ENCODE measurements at regions not wholly inside any gene's neighbourhood (a gene's known extent, or its start where the extent isn't known, plus 50 kb on each side); places are given as distances from the start of the nearest gene placed in this dataset.

DNA sequence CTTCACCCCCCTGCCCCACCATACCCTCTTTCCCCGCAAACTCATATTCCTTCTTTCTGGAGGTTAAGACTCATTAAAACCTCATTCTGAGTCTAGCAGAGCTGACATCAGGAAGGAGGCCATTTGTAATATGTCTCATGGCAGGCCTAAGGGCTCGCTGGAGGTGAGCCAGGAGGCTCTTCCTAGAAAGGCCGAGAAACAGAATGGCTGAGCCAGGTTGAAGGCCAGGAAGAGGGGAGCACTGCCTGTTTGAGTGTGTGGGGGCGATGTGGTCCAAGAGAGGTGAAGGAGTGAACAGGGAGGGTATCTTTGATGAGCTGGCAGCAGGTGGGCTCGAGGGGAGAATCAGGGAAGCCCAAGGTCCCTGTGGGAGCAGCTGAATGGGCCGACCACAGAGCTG is 317.3 kb downstream of the TLE3 start:
- no peak for DNase-seq

DNA sequence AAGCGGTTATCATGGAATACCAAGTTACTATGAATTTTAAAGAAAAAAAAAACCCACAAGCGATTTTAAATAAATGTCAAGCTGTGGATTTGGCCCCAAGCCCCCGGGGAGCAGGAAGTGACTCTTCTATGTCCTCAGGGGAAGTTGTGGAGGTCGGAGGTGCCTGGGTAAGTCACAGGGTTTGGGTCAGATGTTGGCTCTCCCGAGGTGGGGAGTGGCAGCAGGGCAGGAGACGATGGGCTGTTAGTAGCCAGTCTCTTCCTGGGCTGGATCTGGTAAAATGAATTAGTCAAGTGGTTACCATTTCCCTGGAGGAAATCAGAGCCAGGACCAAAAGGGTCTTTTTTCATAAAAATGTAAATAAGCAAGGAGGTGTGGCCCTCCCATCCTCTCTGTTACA is 316.7 kb downstream of the TLE3 start:
- no peak for DNase-seq

DNA sequence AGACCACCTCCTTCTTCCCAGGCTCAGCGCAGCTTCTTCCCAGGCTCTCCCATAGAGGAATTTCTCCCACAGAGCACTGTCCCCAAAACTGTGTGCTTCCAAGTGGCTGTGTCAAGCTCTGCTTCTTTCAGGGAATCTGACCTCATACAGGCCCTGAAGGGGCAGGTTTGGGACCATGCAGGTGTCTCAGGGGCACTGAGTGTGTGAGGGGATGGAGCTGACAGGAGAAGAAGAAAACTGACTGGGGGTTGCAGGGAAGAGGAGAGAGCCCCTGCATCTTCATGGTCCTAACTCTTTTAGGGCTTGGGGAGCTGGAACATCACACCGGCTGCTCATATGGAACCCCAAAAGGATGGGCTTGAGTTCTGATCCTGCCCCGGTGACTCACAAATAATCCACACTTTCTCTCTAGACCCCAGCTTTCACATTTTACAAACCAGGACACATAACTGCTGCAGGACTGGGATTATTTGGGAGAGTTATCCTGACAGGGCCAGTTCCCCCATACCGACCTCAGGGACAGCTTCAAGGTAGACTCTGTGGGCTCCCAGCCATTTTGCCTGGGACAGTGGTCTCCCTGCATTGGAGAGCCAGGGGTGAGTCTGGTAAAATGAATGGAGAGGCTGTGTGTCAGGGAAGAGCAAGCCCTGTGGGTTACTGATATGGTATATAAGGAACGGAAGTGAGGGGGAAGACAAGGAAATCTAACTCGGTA is 316.1 kb downstream of the TLE3 start:
- DNase-seq: no peak

DNA sequence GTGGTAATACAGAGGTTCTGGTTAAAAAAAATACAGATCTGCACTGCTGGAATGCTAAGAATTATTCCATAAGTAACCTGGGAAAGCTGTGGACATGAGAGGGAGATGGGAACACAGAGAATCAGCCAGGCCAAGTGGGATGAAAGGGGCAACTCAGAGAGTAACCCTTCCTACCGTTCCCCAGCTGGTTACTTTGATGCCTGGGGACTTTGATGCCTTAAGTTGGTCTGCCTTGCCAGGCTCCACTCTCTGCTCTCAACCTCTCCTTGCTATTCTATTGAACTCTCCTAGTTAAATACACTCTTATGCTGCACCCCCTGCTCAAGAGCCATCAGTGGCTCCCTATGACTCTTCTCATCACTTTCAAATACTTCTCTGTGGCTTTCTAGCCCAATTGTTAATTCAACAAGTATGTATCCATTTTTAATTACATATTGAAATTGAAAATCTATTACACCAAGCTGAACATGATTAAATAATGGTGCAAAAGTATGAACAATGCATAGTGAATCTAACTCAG is 315.5 kb downstream of the TLE3 start:
- DNase-seq: no peak

DNA sequence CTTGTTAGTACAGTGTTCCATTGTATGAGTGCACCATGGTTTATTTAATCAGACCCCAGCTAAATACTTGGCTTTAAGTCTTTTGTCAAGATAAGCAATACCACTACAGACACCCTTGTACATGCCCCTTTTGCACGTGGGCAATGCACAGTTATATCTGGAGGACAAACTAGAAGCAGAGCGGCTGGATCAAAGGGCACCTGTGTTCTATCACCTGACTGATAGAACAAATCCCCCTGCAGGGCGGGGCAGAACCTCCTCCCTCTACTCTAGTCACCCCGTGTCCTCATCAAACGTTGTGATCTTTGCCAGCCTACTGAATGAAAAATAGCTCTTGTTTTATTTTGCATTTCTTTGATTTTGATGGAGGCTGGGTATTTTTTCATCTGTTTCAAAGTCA is 314.9 kb downstream of the TLE3 start:
- DNase-seq: peak; percentile 41

DNA sequence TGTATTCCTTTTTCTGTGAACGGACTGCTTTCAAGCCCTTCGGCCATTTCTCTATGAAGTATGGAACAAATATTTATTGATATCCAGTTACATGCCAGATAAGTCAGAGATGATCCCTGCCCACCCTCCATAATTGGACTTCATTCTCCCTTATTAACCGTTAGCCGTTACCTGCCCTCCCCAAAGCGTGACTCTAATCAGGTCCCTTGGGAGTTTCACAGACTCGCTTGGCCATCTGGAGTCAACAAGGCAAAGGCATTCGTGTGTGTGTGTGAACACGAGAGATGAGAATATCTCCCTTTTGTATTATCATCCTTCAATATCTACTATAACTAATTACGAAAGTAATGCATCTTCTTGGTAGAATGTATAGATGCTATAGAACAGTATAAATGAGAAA is 314.5 kb downstream of the TLE3 start:
- DNase-seq: no peak

DNA sequence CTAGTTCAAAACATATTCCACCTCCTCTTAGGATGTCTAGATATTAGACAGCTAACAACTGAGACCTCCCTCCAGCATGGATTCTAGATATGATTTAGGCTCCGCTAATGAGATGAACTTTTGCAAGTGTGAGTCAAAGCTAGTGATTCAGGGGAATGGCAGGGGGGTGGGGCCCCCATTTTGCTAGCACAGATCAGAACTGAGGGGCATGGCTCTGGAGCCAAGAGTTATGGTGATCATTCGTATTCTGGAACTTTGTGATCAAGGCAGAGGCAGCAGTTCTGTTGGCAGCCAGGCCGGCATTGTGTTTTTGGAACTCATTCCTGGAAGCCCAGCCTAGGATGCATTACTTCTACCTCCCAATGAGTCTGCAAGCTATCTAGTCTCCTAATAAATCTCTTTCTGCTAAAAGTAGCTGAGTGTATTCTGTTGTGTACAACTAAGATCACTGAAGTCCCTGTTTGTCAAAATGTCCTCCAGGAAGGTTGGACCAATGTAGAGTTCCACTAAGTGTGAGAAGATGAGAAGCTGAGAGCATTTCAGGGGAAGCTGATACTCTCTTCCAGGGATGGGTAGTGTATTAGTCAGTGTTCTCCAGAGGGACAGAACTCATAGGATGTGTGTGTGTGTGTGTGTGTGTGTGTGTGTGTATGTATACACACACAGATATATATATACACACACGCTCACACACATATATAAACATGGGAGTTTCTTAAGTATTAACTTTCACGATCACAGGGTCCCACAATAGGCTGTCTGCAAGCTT is 312.7 kb downstream of the TLE3 start:
- no peak for DNase-seq

DNA sequence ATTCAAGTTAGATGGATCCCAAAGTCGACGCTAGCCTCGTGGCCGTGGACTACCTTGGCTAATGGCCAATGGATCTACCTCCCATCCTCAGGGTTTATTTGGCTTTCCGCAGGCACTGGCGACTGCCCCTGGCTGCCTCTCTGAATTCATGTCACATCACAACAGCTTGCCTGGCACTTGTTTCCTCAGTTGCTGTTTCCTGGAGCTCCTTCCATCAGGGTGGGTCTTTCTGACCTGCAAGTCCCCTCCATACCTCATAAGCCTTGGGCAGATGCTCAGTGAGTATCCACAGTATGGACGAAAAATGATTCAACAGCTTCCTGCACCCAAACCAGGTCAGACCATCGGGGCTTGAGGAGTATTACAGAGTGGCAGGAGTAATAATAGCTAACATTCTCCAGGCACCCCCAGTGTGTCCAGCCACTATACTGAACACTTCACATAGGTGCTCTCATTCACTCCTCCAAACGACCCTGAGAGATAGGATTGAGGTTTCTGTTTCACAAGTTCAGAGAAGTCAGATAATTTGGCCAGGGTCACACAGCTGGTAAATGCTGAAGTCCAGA is 311.5 kb downstream of the TLE3 start:
- DNase-seq: no peak

DNA sequence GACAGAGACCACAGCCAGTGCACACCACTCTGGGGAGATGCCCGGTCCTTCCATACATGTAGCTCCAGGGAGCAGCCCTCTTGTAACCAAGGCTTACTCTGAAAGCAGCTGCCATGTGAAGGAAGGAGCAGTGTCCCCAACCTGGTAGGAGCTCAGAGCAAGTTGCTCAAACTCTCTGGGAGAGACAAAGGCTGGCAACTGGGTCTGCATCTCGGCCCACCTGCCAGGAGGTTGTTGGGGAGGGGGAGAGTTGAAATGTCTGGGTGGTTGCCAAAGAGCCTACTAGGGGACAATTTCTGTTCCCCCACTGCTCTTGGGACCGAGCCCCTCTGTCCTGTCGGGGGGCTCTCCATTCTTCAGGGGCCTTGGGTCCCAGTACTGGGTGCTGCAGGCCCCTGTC is 309.9 kb downstream of the TLE3 start:
- no peak for DNase-seq

DNA sequence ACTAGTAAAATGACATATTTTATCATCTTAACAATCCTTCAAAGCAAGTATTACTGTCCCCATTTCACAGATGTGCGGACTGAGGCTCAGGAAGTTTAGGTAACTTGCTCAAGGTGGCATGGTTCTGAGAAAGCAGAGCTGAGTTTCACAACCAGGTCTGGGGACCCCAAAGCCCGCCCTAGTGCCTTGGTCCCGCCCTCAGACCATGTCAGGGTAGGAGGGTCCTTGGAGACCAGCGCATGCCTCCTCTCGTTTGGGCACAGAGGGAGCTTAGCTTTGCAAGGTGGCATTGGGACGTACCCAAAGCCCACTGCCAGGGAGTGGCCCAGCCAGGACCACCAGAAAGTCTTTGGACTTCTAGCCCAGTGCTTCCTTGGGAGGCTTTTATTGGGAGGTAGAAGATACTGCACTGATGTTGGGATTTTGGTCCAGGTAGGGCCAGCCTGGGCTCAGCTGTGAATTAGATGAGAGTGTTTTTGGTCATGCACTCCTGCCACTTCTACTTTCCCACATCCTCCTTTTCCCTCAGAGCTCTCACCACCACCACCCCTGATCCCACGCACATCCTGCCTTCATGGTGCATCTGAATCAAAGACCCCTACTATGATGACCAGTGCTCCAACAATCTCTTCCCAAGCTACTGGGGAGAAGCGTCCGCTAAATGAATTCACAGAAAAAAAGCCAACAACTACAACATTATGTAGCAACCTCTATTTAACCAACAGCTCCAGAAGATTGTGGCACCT is 307.9 kb downstream of the TLE3 start:
- DNase-seq: no peak

DNA sequence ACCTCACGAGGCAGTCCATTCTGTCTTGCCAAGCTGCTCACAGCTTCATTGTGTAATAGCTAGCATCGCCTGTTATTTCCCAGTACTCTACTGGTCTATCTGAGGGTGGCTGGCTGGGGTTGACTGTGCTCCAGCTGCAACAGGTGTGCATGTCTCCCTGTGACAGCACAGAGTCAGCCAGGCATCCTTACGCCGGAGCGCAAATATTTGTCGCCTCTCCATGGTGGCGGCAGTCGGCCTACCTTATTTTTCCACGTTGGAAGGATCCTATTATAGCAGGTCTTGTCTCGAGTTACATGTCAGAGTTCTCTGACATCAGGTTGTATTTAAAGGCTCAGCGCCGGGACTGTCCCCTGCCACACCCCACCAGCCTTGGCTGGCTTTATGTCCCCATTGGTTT is 307.1 kb downstream of the TLE3 start:
- DNase-seq: no peak

DNA sequence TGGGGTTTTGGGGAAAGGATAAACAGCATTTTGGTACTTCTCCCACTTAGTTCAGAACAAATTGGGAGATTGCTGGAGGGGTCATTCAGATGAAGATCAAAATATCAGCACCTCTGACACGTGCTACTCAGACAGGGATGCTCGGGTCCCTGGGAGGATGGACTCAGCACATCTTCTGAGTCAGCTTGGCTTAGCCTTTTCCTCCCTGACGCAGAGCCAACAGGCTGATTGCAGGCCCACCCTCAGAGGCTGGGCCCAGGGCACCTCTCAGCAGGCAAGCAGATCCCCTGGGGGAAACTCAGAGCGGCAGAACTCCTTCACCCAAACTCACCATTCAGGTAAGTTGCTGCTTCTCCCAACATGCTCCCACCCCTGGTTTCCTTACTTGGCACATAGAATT is 304.9 kb downstream of the TLE3 start:
- no peak for DNase-seq

DNA sequence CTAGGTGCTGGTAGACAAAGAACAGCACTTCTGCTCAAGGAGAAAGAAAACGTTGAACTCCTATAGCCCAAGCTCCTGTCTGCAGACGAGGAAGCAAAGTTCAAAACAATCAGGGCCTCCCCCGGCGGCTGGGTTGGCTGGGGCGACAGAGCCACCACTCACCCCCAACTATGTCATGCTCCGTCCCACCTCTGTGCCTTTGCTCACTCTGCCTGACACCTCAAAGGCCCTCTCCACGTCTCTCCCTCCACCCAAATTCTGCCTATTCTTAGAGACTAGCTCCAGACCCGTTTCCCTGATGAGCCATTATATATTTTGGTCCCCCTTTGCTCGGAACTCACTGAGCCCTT is 304.3 kb downstream of the TLE3 start:
- no peak for DNase-seq

DNA sequence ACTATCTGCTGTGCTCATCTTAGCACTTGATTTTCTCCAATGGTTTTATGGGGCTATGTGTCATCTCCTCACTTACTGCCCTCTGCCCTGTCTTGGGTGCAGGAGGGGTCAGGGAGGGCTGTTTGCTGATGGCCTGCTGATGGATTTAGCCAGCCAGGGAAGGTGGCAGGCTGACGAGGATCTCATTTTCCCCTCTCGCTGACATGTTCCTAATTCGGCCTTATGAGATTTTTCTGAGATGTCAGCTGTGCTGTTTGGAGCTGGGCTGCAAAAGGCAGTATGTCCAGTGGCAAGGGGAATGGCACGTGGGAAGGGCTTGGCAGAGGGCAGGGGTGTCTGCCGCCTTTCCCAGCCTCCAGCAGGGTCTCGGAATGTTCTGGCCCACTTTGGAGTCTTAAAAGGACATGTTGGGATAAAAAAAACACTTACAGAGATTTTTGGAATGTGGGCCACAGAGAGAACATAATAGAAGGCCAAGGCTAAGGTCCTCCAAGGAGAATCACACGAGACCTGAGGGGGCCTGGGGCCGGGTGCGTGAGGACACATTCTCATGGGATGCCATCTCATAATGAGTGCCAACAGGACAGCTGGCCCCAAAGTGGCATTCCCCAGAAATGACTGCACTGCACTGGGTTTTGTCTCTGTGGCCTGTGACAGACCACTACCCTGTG is 303.8 kb downstream of the TLE3 start:
- no peak for DNase-seq

DNA sequence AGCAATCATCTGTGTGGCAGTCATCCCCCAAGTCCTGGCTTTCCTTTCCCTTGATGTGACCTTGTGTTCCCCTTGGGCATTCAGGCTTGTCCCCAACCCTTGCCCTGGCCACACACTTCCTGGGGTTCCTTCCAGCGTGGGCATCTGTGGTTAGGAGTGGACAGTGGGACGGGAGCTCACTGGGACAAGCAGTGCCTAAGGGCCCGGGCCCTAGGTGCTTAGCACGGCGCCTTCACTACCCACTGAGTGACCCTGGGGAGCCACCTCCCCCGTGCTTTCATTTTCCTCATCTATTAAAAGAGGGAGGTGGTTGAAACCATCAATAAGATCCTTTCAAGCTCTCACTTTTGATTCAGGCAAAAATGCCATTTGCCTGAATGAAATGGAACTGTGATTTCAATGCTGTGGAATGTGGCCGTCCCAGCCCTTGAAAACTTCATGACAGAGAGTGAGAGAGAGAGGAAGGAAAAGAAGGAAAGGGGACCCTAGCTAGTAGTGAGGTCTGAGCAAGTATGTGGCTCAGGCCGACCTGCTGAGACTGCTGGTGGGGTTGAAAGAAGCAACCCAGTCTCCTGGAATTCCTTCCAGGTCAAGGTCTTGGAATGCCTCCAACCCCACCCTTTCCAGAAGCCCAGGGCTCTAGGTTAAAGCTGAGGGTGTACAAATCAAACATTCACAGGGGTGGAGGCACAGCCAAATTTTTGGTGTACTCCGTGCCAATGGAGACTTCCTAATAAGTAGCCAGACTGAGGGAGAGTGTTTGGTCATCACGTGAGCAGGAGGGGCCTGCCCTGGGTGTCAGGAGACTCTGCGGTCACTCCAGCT is 302.9 kb downstream of the TLE3 start:
- DNase-seq: no peak

DNA sequence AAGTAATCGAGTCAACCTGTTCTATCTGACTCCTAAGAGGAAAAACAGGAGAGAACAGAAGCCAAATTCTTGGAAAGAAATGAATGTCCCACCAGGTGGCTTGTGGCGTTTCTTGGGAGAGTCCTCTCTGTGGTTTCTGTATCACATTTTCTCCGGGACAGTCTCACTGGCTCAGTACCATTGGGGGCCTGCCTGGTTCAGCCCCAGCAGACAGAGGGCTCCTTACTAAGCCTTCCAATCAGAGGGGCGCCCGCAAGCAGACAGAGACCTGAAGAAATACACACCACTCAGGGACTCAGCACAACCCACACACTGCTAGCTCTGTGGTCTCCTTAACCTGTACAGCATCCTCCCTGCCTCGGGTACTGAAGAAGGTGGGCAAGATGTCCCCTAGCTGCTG is 302.1 kb downstream of the TLE3 start:
- DNase-seq: no peak

DNA sequence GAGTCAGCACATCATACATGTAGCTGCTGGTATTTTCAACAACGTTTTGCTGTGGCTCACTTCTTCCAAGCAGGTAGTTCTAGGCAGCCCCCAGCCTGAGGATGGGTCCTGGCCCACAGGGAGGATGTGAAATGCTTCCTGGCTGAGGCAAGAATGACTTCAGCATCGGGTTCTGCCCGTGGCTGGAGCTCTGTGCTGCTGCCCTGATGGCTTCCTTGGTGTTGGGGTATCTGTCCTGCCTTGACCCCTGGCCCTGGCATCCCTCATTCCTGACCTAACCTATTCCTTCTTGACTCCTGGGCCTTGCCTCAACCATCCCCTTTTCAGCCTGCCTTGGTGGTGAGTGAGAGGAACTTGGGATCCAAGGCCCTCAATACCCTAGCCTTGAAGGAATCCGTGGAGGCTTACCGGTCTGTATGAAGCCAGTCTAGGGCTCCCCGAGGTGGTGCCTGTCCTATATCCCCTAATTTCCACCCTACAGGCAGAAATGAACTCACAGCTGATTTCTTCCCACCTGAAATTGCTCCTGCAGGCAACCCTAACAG is 300.6 kb downstream of the TLE3 start:
- no peak for DNase-seq

DNA sequence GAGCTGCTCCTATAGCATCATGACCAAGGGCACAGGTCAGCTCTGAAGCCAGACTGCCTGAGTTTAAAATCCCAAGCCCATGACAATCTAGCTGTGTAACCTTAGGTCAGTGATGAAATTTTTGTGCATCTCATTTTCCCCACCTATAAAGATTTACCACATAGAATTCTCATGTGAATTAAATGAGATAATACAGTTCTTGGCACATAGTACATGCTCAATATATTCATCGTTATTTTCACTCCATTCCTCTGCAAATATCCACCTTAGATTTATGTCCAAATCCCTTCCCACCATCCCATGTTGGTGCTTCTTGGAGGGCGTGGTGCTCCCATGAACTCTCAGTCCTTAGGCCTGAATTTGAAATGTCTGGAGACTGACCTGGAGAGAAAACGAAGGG is 300.1 kb downstream of the TLE3 start:
- DNase-seq: no peak

DNA sequence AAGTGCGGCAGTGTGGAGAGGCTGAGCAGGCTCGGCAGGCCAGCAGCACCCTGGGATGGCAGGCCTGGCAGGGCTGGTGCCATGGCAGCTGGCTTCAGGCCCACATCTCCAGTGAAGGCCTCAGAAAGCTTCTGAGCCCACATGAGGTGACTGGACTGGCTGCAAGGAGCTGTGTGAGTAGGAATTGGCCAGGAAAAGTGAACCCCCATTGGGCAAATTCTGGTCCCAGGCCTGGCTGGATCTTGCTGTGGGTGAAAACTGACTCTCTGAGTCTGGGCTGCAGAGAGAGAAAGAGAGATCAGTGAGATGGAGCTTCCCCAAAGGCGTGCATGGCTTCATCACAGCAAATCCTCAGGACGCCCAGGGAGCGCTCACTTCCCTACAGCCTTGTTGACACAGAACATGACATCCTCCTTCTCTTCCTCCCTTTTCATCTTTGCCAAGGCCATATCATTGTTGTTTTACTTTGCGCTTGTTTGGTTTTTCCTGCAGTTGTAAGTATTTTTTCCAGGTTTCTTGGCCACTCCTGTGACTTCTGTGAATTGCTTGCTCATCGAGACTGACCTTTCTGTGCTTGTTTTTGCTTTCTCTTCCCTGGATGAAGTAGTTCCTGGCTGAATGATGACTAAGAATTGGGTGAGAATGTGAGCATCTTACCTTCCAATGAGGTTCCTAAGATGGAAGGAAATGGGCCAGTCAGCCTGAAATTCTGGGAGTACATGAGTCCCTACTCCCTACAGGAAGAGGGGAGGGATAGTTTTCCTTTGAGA is 299.1 kb downstream of the TLE3 start:
- DNase-seq: no peak

DNA sequence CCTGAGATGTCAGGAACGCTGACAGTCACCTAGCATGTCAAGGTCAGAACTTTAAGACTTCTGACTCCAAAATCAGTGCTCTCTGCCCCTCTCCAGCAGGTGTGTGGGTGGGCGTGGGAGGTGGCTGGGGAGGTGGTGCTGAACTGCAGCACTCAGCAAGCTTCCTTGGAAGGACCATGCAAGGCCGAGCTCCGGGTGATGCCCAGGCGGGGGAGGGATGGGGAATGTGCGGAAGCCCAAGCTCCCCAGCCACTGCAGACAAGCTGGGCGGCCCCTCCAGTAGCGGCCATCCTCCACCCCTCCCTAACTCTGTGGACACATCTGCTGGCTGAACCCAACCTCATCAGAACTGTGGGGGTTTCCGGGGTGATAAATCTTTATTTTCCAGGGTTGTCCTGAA is 296.6 kb downstream of the TLE3 start:
- DNase-seq: no peak

DNA sequence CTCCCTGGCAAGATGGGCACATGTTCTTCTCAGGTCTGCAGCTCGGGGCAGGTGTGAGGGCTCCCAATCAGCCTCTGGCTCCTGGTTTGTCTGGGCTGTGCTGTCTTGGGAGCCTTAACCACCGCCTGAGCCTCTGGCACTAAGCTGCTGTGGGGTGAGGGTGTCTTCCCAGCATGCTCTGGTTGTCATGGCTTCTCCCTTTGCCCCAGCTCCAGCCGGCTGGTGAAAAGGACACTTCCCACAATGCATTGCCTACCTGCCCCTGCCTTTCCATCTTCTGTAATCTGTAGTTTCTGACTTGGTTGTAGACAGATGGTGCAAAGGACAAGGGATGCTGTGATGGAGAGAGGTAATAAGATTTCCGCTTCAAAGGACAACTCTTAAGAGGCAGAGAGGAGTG is 295.3 kb downstream of the TLE3 start:
- DNase-seq: no peak
